ENCODE measurements at regions not wholly inside any gene's neighbourhood (a gene's known extent, or its start where the extent isn't known, plus 50 kb on each side); places are given as distances from the start of the nearest gene placed in this dataset.

- no peak for TF ChIP-seq CTCF (IDR thresholded peaks at IDR 0.05; ENCODE audit: low read depth, low read length)
- in situ Hi-C loops (cut with HindIII; ENCODE audit: low sequenced_read_pairs): no loop called here
- peak; percentile 87 for DNase-seq (ENCODE audit: low read depth, low spot score)
- no peak overlapping the region for H3K4me3 ChIP-seq (ENCODE audit: low read depth, low read length)
Measured at GRCh38 chr12:70994217-70994788, 73.8 kb upstream of the PTPRR start.

DNA sequence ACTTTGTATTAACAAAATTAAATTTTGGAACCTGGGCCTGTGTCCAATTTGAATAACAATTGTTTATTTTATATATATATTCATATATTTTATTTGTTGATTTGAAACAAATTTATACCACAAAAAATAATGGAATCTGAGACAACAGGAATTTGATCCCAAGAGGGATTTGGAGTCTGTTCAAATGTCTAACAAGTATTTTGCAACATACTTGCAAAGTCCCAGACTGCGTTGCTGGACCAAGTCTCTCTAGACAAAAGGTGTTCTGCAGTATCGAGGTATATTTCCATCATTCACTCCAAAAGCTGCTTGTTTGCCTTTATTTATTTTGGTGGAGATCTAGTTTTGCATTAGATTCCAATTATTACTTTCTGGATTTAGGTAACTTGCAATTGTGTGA is 68.7 kb upstream of the PTPRR start:
- in situ Hi-C loops (cut with HindIII; ENCODE audit: low sequenced_read_pairs): no loop called here
- no peak for DNase-seq (ENCODE audit: low read depth, low spot score)
- TF ChIP-seq CTCF (IDR thresholded peaks at IDR 0.05; ENCODE audit: low read depth, low read length): no peak
- H3K4me3 ChIP-seq (ENCODE audit: low read depth, low read length): no peak overlapping the region

- no peak for TF ChIP-seq CTCF (IDR thresholded peaks at IDR 0.05; ENCODE audit: low read depth, low read length)
- in situ Hi-C loops (cut with HindIII; ENCODE audit: low sequenced_read_pairs): no loop called here
- no peak overlapping the region for H3K4me3 ChIP-seq (ENCODE audit: low read depth, low read length)
- peak; percentile 24 for DNase-seq (ENCODE audit: low read depth, low spot score)
Measured at GRCh38 chr12:70985850-70986249, 65.3 kb upstream of the PTPRR start.

- no peak for TF ChIP-seq CTCF (IDR thresholded peaks at IDR 0.05; ENCODE audit: low read depth, low read length)
- in situ Hi-C loops (cut with HindIII; ENCODE audit: low sequenced_read_pairs): no loop called here
- no peak for DNase-seq (ENCODE audit: low read depth, low spot score)
- H3K4me3 ChIP-seq (ENCODE audit: low read depth, low read length): no peak overlapping the region
Measured at GRCh38 chr12:70983692-70984091, 63.2 kb upstream of the PTPRR start.

GRCh38 chr12:70982991-70983390 is 62.5 kb upstream of the PTPRR start:
- in situ Hi-C loops (cut with HindIII; ENCODE audit: low sequenced_read_pairs): no loop called here
- TF ChIP-seq CTCF (IDR thresholded peaks at IDR 0.05; ENCODE audit: low read depth, low read length): no peak
- no peak overlapping the region for H3K4me3 ChIP-seq (ENCODE audit: low read depth, low read length)
- peak; percentile 28 for DNase-seq (ENCODE audit: low read depth, low spot score)

DNA sequence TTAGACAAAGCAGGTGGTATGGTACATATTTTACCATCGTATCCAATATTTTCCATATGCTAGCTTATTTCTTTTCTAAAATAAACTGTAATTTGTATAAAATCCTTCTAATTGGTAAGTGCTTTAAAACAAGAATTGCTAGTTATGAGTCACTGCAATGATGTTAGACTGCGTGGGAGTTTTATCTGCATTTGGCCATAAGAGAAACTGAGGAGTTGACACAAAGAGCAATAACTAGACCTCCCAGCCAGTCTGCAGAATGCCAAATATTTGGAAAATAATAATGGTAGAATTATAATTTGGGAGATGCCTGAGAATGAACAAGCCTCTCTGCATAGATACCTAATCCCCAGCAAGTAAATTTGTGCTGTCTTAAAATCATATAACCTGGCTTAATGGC is 61.7 kb upstream of the PTPRR start:
- no peak for TF ChIP-seq CTCF (IDR thresholded peaks at IDR 0.05; ENCODE audit: low read depth, low read length)
- no peak for DNase-seq (ENCODE audit: low read depth, low spot score)
- no peak overlapping the region for H3K4me3 ChIP-seq (ENCODE audit: low read depth, low read length)
- in situ Hi-C loops (cut with HindIII; ENCODE audit: low sequenced_read_pairs): no loop called here
